Heart right ventricle (tissue), 16 donors: ENCODE measurements at regions not wholly inside any gene's neighbourhood (a gene's known extent, or its start where the extent isn't known, plus 50 kb on each side); places are given as distances from the start of the nearest gene placed in this dataset.

ENCODE experiments used
- ATAC-seq, 8 donors: fragments of 200-7000 bp; cut with Tn5 transposase; one replicate each; pipeline ENCODE4 v1.9.1; 2020; ENCODE audit warnings: mild to moderate bottlenecking in 8 of 8, moderate library complexity in 8 of 8, moderate number of reproducible peaks in 1 of 8
- DNase-seq, 2 donors: peaks; one replicate each; pipeline ENCODE4 v3.0.0-alpha.2; 2020
- H3K27ac ChIP-seq, 10 donors: fragments of 200-600 bp; sonication (generic) in 2 of 10; one replicate each; pipeline versions ENCODE4 v1.5.0 to v1.8.0; 2020 to 2022; ENCODE audit warnings: mild to moderate bottlenecking in 3 of 10
- H3K27me3 ChIP-seq, 7 donors: fragments of 200-600 bp; one replicate each; pipeline ENCODE4 v1.8.0; 2021 to 2022; ENCODE audit warnings: mild to moderate bottlenecking in 2 of 7
- H3K36me3 ChIP-seq, 9 donors: fragments of 200-600 bp; sonication (generic) in 1 of 9; one replicate each; pipeline versions ENCODE4 v1.5.0 to v1.8.0; 2020 to 2022; ENCODE audit warnings: mild to moderate bottlenecking in 2 of 9
- H3K4me1 ChIP-seq, 9 donors: fragments of 200-600 bp; sonication (generic) in 1 of 9; one replicate each; pipeline versions ENCODE4 v1.5.0 to v1.8.0; 2020 to 2022; ENCODE audit warnings: mild to moderate bottlenecking in 4 of 9
- H3K4me3 ChIP-seq, 10 donors: fragments of 200-600 bp; sonication (generic) in 2 of 10; one replicate each; pipeline versions ENCODE4 v1.5.0 to v1.8.0; 2020 to 2022; ENCODE audit warnings: mild to moderate bottlenecking in 7 of 10, moderate library complexity in 2 of 10
- H3K9me3 ChIP-seq, 11 donors: fragments of 200-600 bp in 10 of 11; sonication (generic) in 2 of 11; one replicate each; pipeline versions ENCODE4 v1.5.0 to v1.8.0; 2013 to 2022; ENCODE audit warnings: mild to moderate bottlenecking in 2 of 11, control low read depth in 1 of 11, moderate library complexity in 1 of 11
- CTCF ChIP-seq, 9 donors: fragments of 200-600 bp; sonication (generic) in 2 of 9; IDR thresholded peaks; one replicate each; pipeline versions ENCODE4 v1.5.0 to v1.8.0; 2021 to 2022; ENCODE audit warnings: antibody characterized with exemption in 9 of 9, mild to moderate bottlenecking in 5 of 9, moderate library complexity in 1 of 9
- WGBS, 2 donors: extraction: QIAGEN DNeasy Blood & Tissue Kit; methylation state at CpG; one replicate each; pipeline ENCODE4 v1.1.7; 2013; ENCODE audit warnings: inconsistent platforms in 1 of 2; 5-methylcytosine and 5-hydroxymethylcytosine counted together
- intact Hi-C, 10 donors: fragments of 100-400 bp; cut with DNase I; formaldehyde crosslinking; loops; one replicate each; pipeline versions ENCODE4 v1.11.1 to v1.14.2; 2022
- donor health status: Arrhythmogenic right ventricular cardiomyopathy.
- donor health status: ischemic (EF 13 %, LVEDD 7.1; RV severe dilation, severe dysfunction).
- donor health status: healthy with polysubstance abuse.
- donor health status: DM: no; HTN: yes; CAD: no.
- donor health status: DM: no; HTN: no; CAD: no.
- donor health status: ischemic (EF 25% LVEDD 6.9; RV normal size, moderate dysfunction).
- donor health status: ischemic (EF 25% LVEDD 5.7; RV mildly dilated, moderate dysfunction).
- donor health status: healthy.
- donor health status: DM: yes; HTN: yes; CAD: no.
- donor health status: Ischemic cardiomyopathy.
- donor health status: ischemic (EF 35%, LVEDD 5.7; RV mildly dilated, moderate dysfunction).
- donor health status: nonischemic (EF 11% LVEDD 7.7; RV severe dilation, severe dysfunction).
- donor health status: DM: yes; HTN: yes; CAD: no.
- donor health status: PGD.
- donor health status: ischemic (EF 29% LVEDD 5.4; RV normal size, mild dysfunction).
- donor health status: nonischemic (EF 23%, LVEDD 6.1; RV moderate dilation, normal function).

- no peak for DNase-seq
- no peak overlapping the region for H3K4me3 ChIP-seq
- no peaks in the 10 kb centered on the region for H3K36me3 ChIP-seq
- peaks cover 0 to 6% (median 0%) of the 10 kb centered on the region in 11 donors for H3K9me3 ChIP-seq
- WGBS, 2 donors: 66 to 68% methylated on average over 2 of the region's 2 CpGs
- no peaks in the 10 kb centered on the region for H3K4me1 ChIP-seq
- TF ChIP-seq CTCF (IDR thresholded peaks at IDR 0.05): no peak
- H3K27ac ChIP-seq: no peak overlapping the region
- no peak for ATAC-seq
- intact Hi-C loops: no loop called here
- H3K27me3 ChIP-seq: no peaks in the 10 kb centered on the region
Observed at GRCh38 chr12:30105505-30105904, 321.8 kb upstream of the TMTC1 start.

- no peak overlapping the region for H3K27ac ChIP-seq
- intact Hi-C loops: no loop called here
- no peak overlapping the region for H3K4me3 ChIP-seq
- WGBS, 2 donors: 76% methylated on average over 2 of the region's 2 CpGs
- no peaks in the 10 kb centered on the region for H3K36me3 ChIP-seq
- DNase-seq (no peak), ATAC-seq (no peak)
- no peaks in the 10 kb centered on the region for H3K27me3 ChIP-seq
- no peak for TF ChIP-seq CTCF (IDR thresholded peaks at IDR 0.05)
- H3K9me3 ChIP-seq: peaks cover 0 to 6% (median 0%) of the 10 kb centered on the region in 11 donors
- no peaks in the 10 kb centered on the region for H3K4me1 ChIP-seq
Observed at GRCh38 chr12:30104971-30105370, 321.2 kb upstream of the TMTC1 start.

GRCh38 chr12:30100741-30101140, 317.0 kb upstream of the TMTC1 start:
- WGBS, 2 donors: 96 to 97% methylated on average over 1 of the region's 1 CpG
- no peak overlapping the region for H3K4me3 ChIP-seq
- no peaks in the 10 kb centered on the region for H3K4me1 ChIP-seq
- no peak overlapping the region for H3K27ac ChIP-seq
- no peak for TF ChIP-seq CTCF (IDR thresholded peaks at IDR 0.05)
- ATAC-seq: no peak
- intact Hi-C loops: no loop called here
- H3K36me3 ChIP-seq: no peaks in the 10 kb centered on the region
- DNase-seq: no peak
- no peaks in the 10 kb centered on the region for H3K27me3 ChIP-seq
- no peaks in the 10 kb centered on the region for H3K9me3 ChIP-seq

- H3K9me3 ChIP-seq: no peaks in the 10 kb centered on the region
- ATAC-seq (no peak), DNase-seq (no peak)
- TF ChIP-seq CTCF (IDR thresholded peaks at IDR 0.05): no peak
- H3K27me3 ChIP-seq: no peaks in the 10 kb centered on the region
- no peaks in the 10 kb centered on the region for H3K36me3 ChIP-seq
- intact Hi-C loops: no loop called here
- WGBS, 2 donors: 62 to 64% methylated on average over 3 of the region's 3 CpGs
- no peak overlapping the region for H3K27ac ChIP-seq
- no peaks in the 10 kb centered on the region for H3K4me1 ChIP-seq
- H3K4me3 ChIP-seq: no peak overlapping the region
Observed at GRCh38 chr12:30098677-30099076, 314.9 kb upstream of the TMTC1 start.

GRCh38 chr12:30095511-30095910, 311.8 kb upstream of the TMTC1 start:
- no peak for TF ChIP-seq CTCF (IDR thresholded peaks at IDR 0.05)
- H3K4me1 ChIP-seq: no peaks in the 10 kb centered on the region
- WGBS, 2 donors: 90% methylated on average over 6 of the region's 6 CpGs
- H3K36me3 ChIP-seq: no peaks in the 10 kb centered on the region
- no peak overlapping the region for H3K4me3 ChIP-seq
- no peaks in the 10 kb centered on the region for H3K27me3 ChIP-seq
- intact Hi-C loops: no loop called here
- H3K27ac ChIP-seq: no peak overlapping the region
- no peaks in the 10 kb centered on the region for H3K9me3 ChIP-seq
- no peak for ATAC-seq
- no peak for DNase-seq
